ENCODE measurements at regions not wholly inside any gene's neighbourhood (a gene's known extent, or its start where the extent isn't known, plus 50 kb on each side); places are given as distances from the start of the nearest gene placed in this dataset.

DNA sequence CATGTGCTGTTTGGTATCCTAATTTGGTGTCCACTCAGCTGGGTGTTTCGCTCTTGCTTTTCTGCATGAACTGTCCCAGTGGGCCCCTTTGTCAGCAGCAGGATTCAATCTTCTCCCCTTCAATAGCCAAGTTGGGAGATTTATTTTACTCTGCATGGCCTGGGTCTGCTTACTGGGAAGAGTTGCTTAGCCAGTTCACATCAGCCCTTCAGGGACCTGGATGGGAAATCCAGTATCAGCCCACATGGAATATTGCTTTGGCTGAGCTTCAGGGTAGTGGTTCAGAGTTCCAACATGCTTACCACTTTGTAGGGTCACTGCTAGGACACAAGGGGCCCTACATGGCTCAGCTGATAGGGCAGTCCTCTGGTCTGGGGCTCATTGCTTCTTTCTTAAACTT is 93.0 kb upstream of the BOC start:
- Histone ChIP-seq H3K4me2 (ENCODE audit: insufficient read depth, low read length, poor library complexity, severe bottlenecking) (no peak overlapping the region), H2BK120ac (ENCODE audit: low read depth, low read length) (no peak overlapping the region), H3K9me3 (replicated peaks in 1 of 2; ENCODE audit: control insufficient read depth in 2 of 2, insufficient read depth in 1 of 2, low read depth in 1 of 2, low read length in 2 of 2) (peaks cover 0 to 2% of the 10 kb centered on the region in 2 donors), H3K4me1 (ENCODE audit: control insufficient read depth in 2 of 2, insufficient read depth in 1 of 2, low read depth in 1 of 2, low read length in 2 of 2) (peaks cover 0 to 5% of the 10 kb centered on the region in 2 donors), H3K36me3 (replicated peaks in 1 of 2; ENCODE audit: control insufficient read depth in 2 of 2, insufficient read depth in 2 of 2, low read length in 2 of 2) (no peaks in the 10 kb centered on the region), H3K14ac (ENCODE audit: low read length) (no peak overlapping the region), H2BK15ac (ENCODE audit: low read length) (no peak overlapping the region), H3K9ac (ENCODE audit: low read depth, low read length, poor library complexity) (no peak overlapping the region), H2AK5ac (ENCODE audit: low read depth, low read length) (no peak overlapping the region), H3K27ac (replicated peaks; ENCODE audit: low read length) (no peak overlapping the region), H3K23ac (ENCODE audit: low read depth, low read length, poor library complexity) (no peak overlapping the region), H3K79me1 (ENCODE audit: low read depth, low read length) (no peaks in the 10 kb centered on the region), H2AFZ (ENCODE audit: low read length) (no peak overlapping the region), H3K27me3 (ENCODE audit: control insufficient read depth in 3 of 3, insufficient read depth in 3 of 3, low read depth in 1 of 3, low read length in 3 of 3) (no peaks in the 10 kb centered on the region), H2BK5ac (ENCODE audit: low read length) (no peak overlapping the region), H3K18ac (ENCODE audit: low read length) (no peak overlapping the region), H2BK12ac (ENCODE audit: low read length) (no peak overlapping the region), H3K4me3 (ENCODE audit: low read length in 2 of 2) (no peak overlapping the region), H4K8ac (ENCODE audit: low read depth, low read length) (no peak overlapping the region), H3K4ac (ENCODE audit: low read length) (no peak overlapping the region), H4K91ac (ENCODE audit: low read depth, low read length, poor library complexity) (no peak overlapping the region)
- WGBS, 2 donors (ENCODE audit: extremely low coverage in 2 of 2, insufficient read length in 2 of 2, insufficient replicate concordance in 1 of 2), result no CpG with 5 or more reads among the region's 1 CpG
- no peak for DNase-seq (ENCODE audit: low spot score)

- no peaks in the 10 kb centered on the region for H3K27me3 ChIP-seq (ENCODE audit: control insufficient read depth in 3 of 3, insufficient read depth in 3 of 3, low read depth in 1 of 3, low read length in 3 of 3)
- DNase-seq (ENCODE audit: low spot score), result peak; percentile 42
- H3K4me2 ChIP-seq (ENCODE audit: insufficient read depth, low read length, poor library complexity, severe bottlenecking), result no peak overlapping the region
- no CpG with 5 or more reads among the region's 13 CpGs for WGBS, 2 donors (ENCODE audit: extremely low coverage in 2 of 2, insufficient read length in 2 of 2, insufficient replicate concordance in 1 of 2)
- H2AK5ac ChIP-seq (ENCODE audit: low read depth, low read length), result no peak overlapping the region
- no peak overlapping the region for H3K14ac ChIP-seq (ENCODE audit: low read length)
- peak overlapping the region; percentile 70 for H3K27ac ChIP-seq (replicated peaks; ENCODE audit: low read length)
- peaks cover 17 to 19% of the 10 kb centered on the region in 2 donors for H3K4me1 ChIP-seq (ENCODE audit: control insufficient read depth in 2 of 2, insufficient read depth in 1 of 2, low read depth in 1 of 2, low read length in 2 of 2)
- H2BK120ac ChIP-seq (ENCODE audit: low read depth, low read length), result no peak overlapping the region
- H3K9me3 ChIP-seq (replicated peaks in 1 of 2; ENCODE audit: control insufficient read depth in 2 of 2, insufficient read depth in 1 of 2, low read depth in 1 of 2, low read length in 2 of 2), result no peaks in the 10 kb centered on the region
- H3K4ac ChIP-seq (ENCODE audit: low read length), result no peak overlapping the region
- no peak overlapping the region for H4K91ac ChIP-seq (ENCODE audit: low read depth, low read length, poor library complexity)
- H2BK15ac ChIP-seq (ENCODE audit: low read length), result no peak overlapping the region
- H3K4me3 ChIP-seq (ENCODE audit: low read length in 2 of 2), result no peak overlapping the region
- H2BK5ac ChIP-seq (ENCODE audit: low read length), result no peak overlapping the region
- no peak overlapping the region for H2BK12ac ChIP-seq (ENCODE audit: low read length)
- no peak overlapping the region for H3K9ac ChIP-seq (ENCODE audit: low read depth, low read length, poor library complexity)
- peak overlapping the region; percentile 85 for H2AFZ ChIP-seq (ENCODE audit: low read length)
- H3K79me1 ChIP-seq (ENCODE audit: low read depth, low read length), result no peaks in the 10 kb centered on the region
- no peak overlapping the region for H3K23ac ChIP-seq (ENCODE audit: low read depth, low read length, poor library complexity)
- H3K36me3 ChIP-seq (replicated peaks in 1 of 2; ENCODE audit: control insufficient read depth in 2 of 2, insufficient read depth in 2 of 2, low read length in 2 of 2), result no peaks in the 10 kb centered on the region
- no peak overlapping the region for H3K18ac ChIP-seq (ENCODE audit: low read length)
- H4K8ac ChIP-seq (ENCODE audit: low read depth, low read length), result no peak overlapping the region
Measured at GRCh38 chr3:113124256-113124830, 87.0 kb upstream of the BOC start.

- Histone ChIP-seq H3K4me2 (ENCODE audit: insufficient read depth, low read length, poor library complexity, severe bottlenecking) (no peak overlapping the region), H3K27me3 (ENCODE audit: control insufficient read depth in 3 of 3, insufficient read depth in 3 of 3, low read depth in 1 of 3, low read length in 3 of 3) (no peaks in the 10 kb centered on the region)
Measured at GRCh38 chr3:113125951-113126350, 85.4 kb upstream of the BOC start.

GRCh38 chr3:113128386-113129015 is 82.9 kb upstream of the BOC start:
- H2BK120ac ChIP-seq (ENCODE audit: low read depth, low read length), result no peak overlapping the region
- no peaks in the 10 kb centered on the region for H3K79me1 ChIP-seq (ENCODE audit: low read depth, low read length)
- H3K18ac ChIP-seq (ENCODE audit: low read length), result no peak overlapping the region
- H3K9ac ChIP-seq (ENCODE audit: low read depth, low read length, poor library complexity), result no peak overlapping the region
- H2AK5ac ChIP-seq (ENCODE audit: low read depth, low read length), result no peak overlapping the region
- no peak overlapping the region for H3K4me2 ChIP-seq (ENCODE audit: insufficient read depth, low read length, poor library complexity, severe bottlenecking)
- no peak overlapping the region for H3K23ac ChIP-seq (ENCODE audit: low read depth, low read length, poor library complexity)
- H4K91ac ChIP-seq (ENCODE audit: low read depth, low read length, poor library complexity), result no peak overlapping the region
- no peaks in the 10 kb centered on the region for H3K9me3 ChIP-seq (replicated peaks in 1 of 2; ENCODE audit: control insufficient read depth in 2 of 2, insufficient read depth in 1 of 2, low read depth in 1 of 2, low read length in 2 of 2)
- peaks cover 16 to 24% of the 10 kb centered on the region in 2 donors for H3K4me1 ChIP-seq (ENCODE audit: control insufficient read depth in 2 of 2, insufficient read depth in 1 of 2, low read depth in 1 of 2, low read length in 2 of 2)
- no peak overlapping the region for H3K4ac ChIP-seq (ENCODE audit: low read length)
- no CpG with 5 or more reads among the region's 9 CpGs for WGBS, 2 donors (ENCODE audit: extremely low coverage in 2 of 2, insufficient read length in 2 of 2, insufficient replicate concordance in 1 of 2)
- H4K8ac ChIP-seq (ENCODE audit: low read depth, low read length), result no peak overlapping the region
- no peak overlapping the region for H2BK12ac ChIP-seq (ENCODE audit: low read length)
- no peak overlapping the region for H3K27ac ChIP-seq (replicated peaks; ENCODE audit: low read length)
- no peak overlapping the region for H3K4me3 ChIP-seq (ENCODE audit: low read length in 2 of 2)
- H2BK5ac ChIP-seq (ENCODE audit: low read length), result no peak overlapping the region
- DNase-seq (ENCODE audit: low spot score), result no peak
- peak overlapping the region; percentile 50 for H2AFZ ChIP-seq (ENCODE audit: low read length)
- H2BK15ac ChIP-seq (ENCODE audit: low read length), result no peak overlapping the region
- H3K27me3 ChIP-seq (ENCODE audit: control insufficient read depth in 3 of 3, insufficient read depth in 3 of 3, low read depth in 1 of 3, low read length in 3 of 3), result no peaks in the 10 kb centered on the region
- H3K36me3 ChIP-seq (replicated peaks in 1 of 2; ENCODE audit: control insufficient read depth in 2 of 2, insufficient read depth in 2 of 2, low read length in 2 of 2), result no peaks in the 10 kb centered on the region
- H3K14ac ChIP-seq (ENCODE audit: low read length), result no peak overlapping the region

More at GRCh38 chr3:113125951-113126350, 85.4 kb upstream of the BOC start:
- Histone ChIP-seq H3K23ac (ENCODE audit: low read depth, low read length, poor library complexity) (no peak overlapping the region), H2AFZ (ENCODE audit: low read length) (no peak overlapping the region), H3K9ac (ENCODE audit: low read depth, low read length, poor library complexity) (no peak overlapping the region), H3K4ac (ENCODE audit: low read length) (no peak overlapping the region), H4K91ac (ENCODE audit: low read depth, low read length, poor library complexity) (no peak overlapping the region), H3K4me3 (ENCODE audit: low read length in 2 of 2) (no peak overlapping the region), H2BK120ac (ENCODE audit: low read depth, low read length) (no peak overlapping the region), H4K8ac (ENCODE audit: low read depth, low read length) (no peak overlapping the region), H3K14ac (ENCODE audit: low read length) (no peak overlapping the region), H3K18ac (ENCODE audit: low read length) (no peak overlapping the region), H3K79me1 (ENCODE audit: low read depth, low read length) (no peaks in the 10 kb centered on the region), H2BK15ac (ENCODE audit: low read length) (no peak overlapping the region), H3K4me1 (ENCODE audit: control insufficient read depth in 2 of 2, insufficient read depth in 1 of 2, low read depth in 1 of 2, low read length in 2 of 2) (peaks cover 17 to 19% of the 10 kb centered on the region in 2 donors), H3K27ac (replicated peaks; ENCODE audit: low read length) (no peak overlapping the region), H2AK5ac (ENCODE audit: low read depth, low read length) (no peak overlapping the region), H2BK5ac (ENCODE audit: low read length) (no peak overlapping the region), H2BK12ac (ENCODE audit: low read length) (no peak overlapping the region), H3K36me3 (replicated peaks in 1 of 2; ENCODE audit: control insufficient read depth in 2 of 2, insufficient read depth in 2 of 2, low read length in 2 of 2) (no peaks in the 10 kb centered on the region), H3K9me3 (replicated peaks in 1 of 2; ENCODE audit: control insufficient read depth in 2 of 2, insufficient read depth in 1 of 2, low read depth in 1 of 2, low read length in 2 of 2) (no peaks in the 10 kb centered on the region)
- WGBS, 2 donors (ENCODE audit: extremely low coverage in 2 of 2, insufficient read length in 2 of 2, insufficient replicate concordance in 1 of 2), result no CpG with 5 or more reads among the region's 4 CpGs
- no peak for DNase-seq (ENCODE audit: low spot score)

Measured in neuronal stem cell (in vitro differentiated cells).